ENCODE measurements at regions not wholly inside any gene's neighbourhood (a gene's known extent, or its start where the extent isn't known, plus 50 kb on each side); places are given as distances from the start of the nearest gene placed in this dataset.

DNA sequence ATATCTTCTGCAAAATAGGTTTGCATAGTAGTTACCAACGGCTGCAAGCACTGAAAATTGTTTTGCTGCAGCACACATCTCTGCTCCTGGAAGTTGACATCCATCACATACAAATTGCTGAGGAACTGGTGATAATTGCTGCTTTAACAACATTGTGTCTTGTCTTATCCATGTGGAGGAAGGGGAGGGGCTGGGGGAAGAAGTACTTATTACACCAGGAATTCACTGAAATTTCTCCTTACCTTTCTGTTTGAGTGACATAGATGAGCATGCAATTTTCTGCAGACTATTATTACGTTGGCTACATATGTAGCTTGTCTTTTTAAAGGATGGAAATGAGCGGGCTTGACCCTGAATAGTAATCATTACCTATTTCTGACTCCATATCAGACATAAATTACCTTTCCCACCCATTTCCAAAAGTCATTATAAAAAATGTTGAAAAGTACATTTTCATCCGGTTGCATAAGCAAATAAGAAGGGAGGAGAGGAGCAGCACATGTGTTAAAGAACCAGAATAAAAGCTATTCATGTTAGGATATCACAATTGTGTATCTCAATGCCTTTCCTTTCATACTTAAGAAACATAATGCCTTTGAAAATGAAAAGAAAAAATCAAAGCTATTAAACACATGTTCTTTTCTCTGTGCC lies 1905.6 kb downstream of the PCDH7 start:
- TF ChIP-seq, protein P1, sequence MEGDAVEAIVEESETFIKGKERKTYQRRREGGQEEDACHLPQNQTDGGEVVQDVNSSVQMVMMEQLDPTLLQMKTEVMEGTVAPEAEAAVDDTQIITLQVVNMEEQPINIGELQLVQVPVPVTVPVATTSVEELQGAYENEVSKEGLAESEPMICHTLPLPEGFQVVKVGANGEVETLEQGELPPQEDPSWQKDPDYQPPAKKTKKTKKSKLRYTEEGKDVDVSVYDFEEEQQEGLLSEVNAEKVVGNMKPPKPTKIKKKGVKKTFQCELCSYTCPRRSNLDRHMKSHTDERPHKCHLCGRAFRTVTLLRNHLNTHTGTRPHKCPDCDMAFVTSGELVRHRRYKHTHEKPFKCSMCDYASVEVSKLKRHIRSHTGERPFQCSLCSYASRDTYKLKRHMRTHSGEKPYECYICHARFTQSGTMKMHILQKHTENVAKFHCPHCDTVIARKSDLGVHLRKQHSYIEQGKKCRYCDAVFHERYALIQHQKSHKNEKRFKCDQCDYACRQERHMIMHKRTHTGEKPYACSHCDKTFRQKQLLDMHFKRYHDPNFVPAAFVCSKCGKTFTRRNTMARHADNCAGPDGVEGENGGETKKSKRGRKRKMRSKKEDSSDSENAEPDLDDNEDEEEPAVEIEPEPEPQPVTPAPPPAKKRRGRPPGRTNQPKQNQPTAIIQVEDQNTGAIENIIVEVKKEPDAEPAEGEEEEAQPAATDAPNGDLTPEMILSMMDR (conservative IDR thresholded peaks at IDR 0.05; ENCODE audit: low read depth, low read length), result no peak
- no peak for DNase-seq (ENCODE audit: low read depth)
- H3K4me3 ChIP-seq (ENCODE audit: low read depth, low read length), result no peak overlapping the region

DNA sequence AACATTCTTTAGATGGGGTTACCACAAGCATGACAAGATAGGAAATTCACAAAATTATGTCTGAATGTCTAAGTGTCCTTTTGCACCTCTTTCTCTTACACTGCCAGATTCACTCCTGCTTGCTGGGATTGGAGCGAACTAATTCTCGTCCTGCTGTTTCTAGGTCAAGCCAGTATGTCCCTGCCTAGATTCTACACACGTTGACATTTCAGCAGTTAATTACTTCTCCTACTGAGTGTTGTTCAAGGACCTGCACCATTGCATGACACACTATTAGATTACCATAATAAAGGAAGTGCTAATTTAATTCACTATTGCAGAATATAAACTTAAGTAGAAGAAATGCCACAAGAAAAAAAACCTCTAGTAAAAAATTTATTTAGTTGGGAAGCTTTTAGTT lies 1911.7 kb downstream of the PCDH7 start:
- no peak overlapping the region for H3K4me3 ChIP-seq (ENCODE audit: low read depth, low read length)
- TF ChIP-seq, protein P1 (conservative IDR thresholded peaks at IDR 0.05; ENCODE audit: low read depth, low read length), result no peak
- no peak for DNase-seq (ENCODE audit: low read depth)

DNA sequence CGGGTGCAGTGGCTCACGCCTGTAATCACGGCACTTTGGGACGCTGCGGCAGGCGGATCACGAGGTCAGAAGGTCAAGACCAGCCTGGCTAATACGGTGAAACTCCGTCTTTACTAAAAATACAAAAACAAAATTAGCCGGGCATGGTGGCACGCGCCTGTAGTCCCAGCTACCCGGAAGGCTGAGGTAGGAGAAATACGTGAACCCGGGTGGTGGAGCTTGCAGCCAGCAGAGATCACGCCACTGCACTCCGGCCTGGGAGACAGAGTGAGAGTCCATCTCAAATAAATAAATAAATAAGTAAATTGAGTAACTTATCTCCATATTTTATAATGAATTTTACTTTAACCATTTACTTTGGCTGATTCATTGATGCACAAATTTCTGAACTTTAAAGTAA lies 1913.3 kb downstream of the PCDH7 start:
- TF ChIP-seq, protein P1 (conservative IDR thresholded peaks at IDR 0.05; ENCODE audit: low read depth, low read length), result no peak
- no peak for DNase-seq (ENCODE audit: low read depth)
- no peak overlapping the region for H3K4me3 ChIP-seq (ENCODE audit: low read depth, low read length)

DNA sequence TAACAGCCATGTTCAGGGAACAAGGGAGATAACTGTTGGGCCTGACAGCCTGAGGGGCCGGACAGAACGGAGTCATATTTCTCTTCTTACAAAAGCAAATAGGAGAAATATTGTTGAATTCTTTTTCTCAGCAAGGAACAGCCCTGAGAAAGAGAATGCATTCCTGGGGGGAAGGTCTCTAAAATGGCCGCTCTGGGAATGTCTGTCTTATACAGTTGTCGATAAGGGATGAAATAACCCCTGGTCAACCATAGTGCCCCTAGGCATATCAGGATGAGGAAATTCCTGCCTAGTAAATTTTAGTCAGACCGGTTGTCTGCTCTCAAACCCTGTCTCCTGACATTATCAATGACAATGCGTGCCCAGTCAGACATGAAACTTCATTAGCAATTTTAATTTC lies 1925.5 kb downstream of the PCDH7 start:
- TF ChIP-seq, protein P1 (conservative IDR thresholded peaks at IDR 0.05; ENCODE audit: low read depth, low read length), result no peak
- H3K4me3 ChIP-seq (ENCODE audit: low read depth, low read length), result no peak overlapping the region
- DNase-seq (ENCODE audit: low read depth), result no peak

DNA sequence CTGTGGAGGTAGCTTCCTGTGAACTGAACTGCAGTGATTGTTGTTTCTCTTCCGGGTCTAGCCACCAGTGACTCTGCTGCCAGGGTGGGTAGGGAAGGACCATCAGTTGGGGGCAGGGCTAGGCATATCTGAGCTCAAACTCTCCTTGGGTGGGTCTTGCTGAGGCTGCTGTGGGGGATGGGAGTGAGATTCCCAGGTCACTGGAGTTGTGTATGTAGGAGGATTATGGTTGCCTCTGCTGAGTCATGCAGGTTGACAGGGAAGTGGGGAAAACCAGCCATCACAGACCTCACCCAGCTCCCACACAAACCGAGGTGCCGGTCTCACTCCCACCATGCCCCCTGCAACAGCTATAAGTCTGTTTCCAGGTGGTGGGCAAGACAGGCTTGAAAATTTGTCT lies 1937.8 kb downstream of the PCDH7 start:
- DNase-seq (ENCODE audit: low read depth), result no peak
- TF ChIP-seq, protein P1 (conservative IDR thresholded peaks at IDR 0.05; ENCODE audit: low read depth, low read length), result no peak

DNA sequence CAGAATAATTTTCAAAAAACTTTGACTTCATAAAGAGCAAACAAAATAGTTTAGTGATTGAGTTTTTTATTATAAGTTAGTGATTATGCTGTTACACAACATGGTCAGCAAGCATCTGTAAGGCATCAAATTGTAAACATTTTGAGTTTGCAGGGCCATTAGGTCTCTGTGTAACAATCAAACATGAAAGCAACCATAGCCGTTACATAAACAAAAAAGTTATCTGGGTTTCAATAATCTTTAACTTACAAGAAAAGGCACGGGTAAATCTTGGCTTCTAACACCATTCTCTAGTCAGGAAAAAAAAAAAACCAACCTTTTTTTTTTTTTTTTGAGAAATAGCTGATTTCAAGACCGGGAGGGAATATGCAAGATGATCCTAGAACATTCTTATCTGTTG lies 1941.1 kb downstream of the PCDH7 start:
- DNase-seq (ENCODE audit: low read depth), result no peak
- TF ChIP-seq, protein P1 (conservative IDR thresholded peaks at IDR 0.05; ENCODE audit: low read depth, low read length), result no peak
- H3K4me3 ChIP-seq (ENCODE audit: low read depth, low read length), result no peak overlapping the region

More for the DNA sequence above, 1937.8 kb downstream of the PCDH7 start:
- no peak overlapping the region for H3K4me3 ChIP-seq (ENCODE audit: low read depth, low read length)

DNA sequence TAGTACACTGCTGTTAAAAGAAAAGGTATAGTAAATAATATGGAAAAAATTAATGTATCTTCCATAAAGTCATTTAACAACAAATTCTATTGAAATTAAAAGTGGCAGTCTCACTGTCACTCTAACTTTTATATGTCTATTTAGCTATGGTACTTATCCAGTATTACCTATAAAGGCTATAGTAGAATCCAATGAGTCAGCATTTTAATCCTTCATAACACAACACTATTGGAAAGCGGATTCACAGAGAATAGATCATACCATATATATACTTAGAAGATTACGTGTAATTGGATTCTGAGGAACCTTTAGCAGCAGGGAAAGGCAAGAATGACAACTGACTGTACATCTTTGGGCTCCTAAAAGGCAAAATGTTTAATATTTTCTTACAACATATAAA lies 1942.6 kb downstream of the PCDH7 start:
- DNase-seq (ENCODE audit: low read depth), result no peak
- H3K4me3 ChIP-seq (ENCODE audit: low read depth, low read length), result no peak overlapping the region
- TF ChIP-seq, protein P1 (conservative IDR thresholded peaks at IDR 0.05; ENCODE audit: low read depth, low read length), result no peak
